H4 (cell line): ENCODE measurements at regions not wholly inside any gene's neighbourhood (a gene's known extent, or its start where the extent isn't known, plus 50 kb on each side); places are given as distances from the start of the nearest gene placed in this dataset.
"Not testable (repeated sequence)": the region's sequence is repeated elsewhere in the genome, so short reads cannot be mapped to it uniquely, and the experiment has no call there.

ENCODE experiments used
- DNase-seq: peaks from one replicate; pipeline ENCODE4 v3.0.0-alpha.2; 2015; ENCODE audit warnings: low spot score

DNA sequence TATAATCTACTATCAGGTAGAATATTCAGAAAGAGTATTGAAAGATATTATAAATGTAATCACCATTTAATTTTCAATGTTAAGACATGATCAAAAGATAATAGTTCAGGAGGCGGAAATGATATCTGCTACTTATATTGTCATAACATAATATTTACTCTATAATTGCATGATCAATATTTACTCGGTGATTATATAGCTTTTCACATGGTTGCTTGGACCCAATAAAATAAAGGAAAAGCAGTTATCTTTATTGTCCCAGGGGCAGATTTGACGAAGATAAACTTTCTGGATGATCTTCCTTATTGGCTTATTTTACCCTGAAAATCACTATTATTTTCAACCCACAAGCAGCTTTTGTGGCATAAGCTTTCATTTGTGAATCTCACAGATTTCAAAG, 350.4 kb downstream of the HACE1 start:
- no peak for DNase-seq

DNA sequence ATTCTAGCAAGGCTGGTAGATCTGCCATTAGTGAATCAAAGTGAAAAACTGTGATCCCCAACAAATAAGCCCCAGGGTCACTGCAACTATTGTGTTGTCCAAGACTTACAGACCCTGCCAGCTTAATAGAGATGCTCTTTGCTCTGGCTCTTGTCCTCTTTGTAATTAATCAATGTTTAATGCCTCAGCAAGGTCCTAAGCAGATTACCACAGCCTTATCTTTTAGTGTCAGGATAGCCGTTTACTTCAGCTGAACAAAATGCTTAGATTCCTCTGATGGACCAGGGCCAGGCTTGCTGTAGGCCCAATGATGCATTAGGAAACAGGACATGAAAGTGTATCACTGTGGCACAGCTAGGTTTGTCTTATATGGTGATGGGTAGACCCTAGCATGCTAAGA, 353.3 kb downstream of the HACE1 start:
- DNase-seq = no peak

DNA sequence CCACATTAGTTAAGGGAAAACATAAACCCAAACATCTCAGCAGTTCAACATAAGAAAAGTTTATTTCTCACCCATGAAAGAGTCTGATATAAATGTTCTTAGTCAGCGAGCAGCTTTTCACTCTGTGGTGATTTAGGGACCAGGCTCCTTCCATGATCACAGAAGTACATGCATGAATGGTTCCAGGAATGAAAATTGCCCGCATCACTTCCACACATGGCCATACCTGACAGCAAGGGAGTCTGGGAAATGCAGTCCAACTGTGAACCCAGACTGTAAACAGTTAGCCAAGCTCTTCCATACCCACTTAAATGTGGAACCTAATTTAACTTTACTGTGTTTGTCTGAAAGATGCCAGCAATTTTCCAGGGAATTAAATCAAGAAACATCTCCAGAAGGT, 353.9 kb downstream of the HACE1 start:
- peak; percentile 10 for DNase-seq

DNA sequence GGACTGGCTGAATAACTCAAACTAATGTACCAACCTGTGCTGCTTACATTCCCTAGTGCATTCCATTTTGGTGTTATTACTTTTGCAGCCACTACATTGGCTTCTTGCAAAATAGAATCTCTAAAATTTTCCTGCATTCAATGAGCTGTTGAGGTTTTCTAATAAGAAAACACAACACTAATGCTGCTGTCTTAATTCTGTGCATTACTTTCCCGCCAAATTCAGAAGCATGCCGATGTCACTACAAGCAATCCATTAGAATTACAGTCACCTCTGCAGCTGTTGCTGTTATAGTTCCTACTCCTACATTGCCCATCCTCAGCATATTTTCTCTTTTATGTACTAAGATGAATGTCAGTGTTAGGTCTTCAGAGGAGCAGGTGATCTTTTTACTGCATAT, 359.5 kb downstream of the HACE1 start:
- no peak for DNase-seq

DNA sequence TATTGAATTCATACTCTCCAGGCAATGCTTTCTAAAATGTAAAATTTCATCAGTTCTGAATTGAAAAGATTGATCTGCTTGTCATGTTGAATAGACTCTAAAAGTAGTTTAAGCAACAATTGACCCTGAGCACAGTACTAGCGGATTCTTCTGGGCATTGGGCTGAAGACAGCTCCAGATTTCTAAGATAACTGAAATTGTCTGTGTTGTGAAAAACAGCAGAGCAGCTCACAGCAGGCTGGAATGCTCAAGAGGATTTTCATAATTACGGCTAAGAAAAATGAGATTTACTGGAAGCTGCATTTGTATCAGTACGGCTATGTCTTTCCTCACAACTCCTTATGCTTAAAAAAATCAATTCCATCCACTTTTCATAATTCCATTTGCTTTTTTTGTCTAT, 373.7 kb downstream of the HACE1 start:
- DNase-seq = no peak

DNA sequence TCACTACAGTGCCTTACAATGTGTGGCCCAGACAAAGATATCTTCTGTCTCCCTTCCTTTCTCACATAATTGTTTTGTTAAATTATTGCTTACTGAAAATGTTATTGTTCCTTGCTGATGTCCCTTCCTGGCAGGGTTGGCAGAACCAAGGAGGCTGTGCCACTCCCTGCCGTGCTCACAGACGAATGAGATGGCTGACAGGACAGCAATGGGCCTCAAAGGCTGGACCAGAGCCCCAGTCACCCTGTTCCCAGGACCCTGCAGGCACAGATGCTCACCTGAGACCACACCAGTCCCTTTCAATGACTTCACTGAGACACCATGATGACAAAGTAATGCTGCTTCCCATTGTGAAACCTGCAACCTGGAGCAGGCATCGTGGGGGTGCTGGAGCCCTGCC, 375.1 kb downstream of the HACE1 start:
- no peak for DNase-seq

DNA sequence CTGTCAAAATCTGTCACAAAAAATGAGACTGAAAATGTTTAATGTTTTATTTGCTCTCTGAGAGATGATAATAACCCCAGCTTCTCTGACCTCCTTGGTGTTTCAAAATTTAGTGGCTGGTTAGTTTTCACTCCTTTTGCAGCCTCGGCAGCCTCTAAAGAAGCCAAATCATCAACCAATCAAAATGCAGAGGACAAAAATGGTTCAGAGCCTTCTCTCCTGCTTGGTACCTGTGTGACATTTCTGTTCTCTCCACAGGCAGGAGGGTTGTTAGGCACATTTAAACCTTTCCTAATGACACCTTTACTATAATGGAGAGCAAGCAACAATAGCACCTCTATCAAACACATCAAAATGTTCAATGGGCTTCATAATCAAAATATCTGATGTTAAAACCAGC, 375.5 kb downstream of the HACE1 start:
- no peak for DNase-seq

DNA sequence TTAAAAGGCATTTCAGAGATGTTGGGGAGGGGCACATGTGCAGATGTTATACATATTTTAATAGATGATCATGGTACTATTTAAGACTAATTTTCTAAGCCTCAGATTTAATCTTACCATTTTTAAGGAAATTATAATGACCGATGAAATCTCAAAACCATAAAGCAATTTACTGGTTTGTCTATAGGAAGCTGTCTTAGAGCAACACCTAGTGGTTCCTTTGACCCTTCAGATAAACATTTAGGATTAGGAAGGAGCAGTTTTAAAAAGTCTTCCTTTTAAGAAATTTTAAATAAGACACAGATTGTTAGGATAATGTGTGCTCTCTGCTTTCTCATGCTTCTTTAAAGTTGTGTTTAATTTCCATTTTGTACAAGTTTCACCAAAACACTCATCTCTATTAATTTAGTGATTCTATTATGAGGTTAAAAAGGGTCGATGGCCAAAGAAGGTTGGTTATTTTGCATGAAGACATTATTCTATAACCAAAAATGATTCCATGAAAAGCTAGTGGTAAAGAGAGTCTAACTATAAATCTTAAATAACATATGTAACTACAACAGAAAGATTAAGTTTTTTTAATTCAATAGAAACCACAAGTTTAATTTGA, 376.4 kb downstream of the HACE1 start:
- DNase-seq = peak; percentile 12

DNA sequence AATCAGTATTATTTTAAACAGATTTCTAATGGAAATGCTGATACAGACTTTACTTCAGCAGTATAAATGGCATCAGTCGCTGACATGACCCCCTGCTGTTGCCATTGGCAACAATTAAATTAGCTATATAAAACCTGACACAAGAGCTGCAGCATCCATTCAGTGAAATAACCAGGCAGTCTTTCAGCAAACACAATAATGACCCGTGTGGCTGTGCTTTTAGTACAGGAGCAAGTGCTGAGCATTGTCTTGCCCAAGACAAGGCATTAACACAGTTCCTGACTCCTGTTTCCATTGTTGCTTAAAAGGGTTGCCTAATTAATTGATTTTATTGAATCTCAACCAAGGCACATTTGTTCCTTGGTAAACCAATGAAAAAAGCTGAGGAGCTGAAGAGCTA, 382.1 kb downstream of the HACE1 start:
- DNase-seq = no peak

DNA sequence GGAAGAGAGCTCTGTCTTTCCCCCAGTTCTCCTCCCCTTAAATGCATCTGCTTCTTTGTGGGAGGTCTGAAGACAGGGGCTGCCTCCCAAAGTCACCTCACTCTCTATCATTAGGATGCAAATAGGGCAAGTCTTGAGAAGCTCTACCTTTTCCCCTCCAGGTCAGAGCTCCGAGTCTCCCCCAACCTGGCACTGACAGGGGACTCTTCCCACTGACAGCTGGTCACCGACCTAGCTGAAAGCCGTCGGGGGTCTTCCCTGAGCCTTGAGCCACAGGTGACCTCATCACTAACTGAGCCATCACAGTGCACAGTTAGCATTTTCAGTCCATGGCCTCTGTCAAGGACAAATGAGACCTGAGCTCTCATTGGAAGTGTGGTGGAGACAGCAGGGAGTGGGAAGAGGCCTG, 386.7 kb downstream of the HACE1 start:
- DNase-seq = no peak

DNA sequence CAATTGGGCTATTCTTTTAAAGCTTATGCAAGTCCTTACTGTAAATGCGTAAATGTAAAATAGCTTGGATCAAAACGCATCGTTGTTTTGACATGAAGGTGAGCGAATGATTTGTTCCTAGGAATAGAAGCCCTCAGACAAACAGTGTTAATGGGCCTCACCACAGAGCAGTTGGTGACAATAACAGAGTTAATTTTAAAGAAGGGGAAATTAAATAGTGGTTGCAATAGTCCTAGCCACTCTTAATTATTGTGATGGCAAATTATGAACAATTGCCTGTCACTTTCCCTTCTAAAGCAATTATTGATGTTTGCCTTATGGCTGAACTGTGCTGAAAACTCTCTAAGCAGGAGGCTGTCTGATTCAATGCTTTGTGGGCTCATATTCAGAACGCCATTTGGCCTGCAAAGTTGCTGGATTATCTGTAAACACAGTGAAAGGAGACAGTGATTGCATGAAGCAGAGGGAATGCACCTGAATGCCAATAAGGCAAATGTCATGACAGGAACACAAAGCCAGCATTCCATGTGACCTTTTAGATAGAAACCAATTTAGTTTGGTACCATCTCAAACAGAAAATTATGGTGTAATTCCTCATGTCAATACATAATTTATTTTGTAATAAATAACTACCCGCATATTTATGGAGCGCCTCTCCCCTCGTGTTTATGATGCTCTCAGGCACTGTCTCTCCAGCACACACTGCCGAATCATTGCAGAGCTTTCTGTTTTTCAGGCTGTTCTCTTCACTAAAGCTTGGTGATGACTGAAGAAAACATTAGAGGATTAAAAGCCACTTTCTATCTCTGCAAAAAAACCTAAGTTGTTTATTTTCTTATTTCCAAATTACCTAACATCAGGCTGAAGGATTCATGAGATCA, 387.5 kb downstream of the HACE1 start:
- DNase-seq = no peak

DNA sequence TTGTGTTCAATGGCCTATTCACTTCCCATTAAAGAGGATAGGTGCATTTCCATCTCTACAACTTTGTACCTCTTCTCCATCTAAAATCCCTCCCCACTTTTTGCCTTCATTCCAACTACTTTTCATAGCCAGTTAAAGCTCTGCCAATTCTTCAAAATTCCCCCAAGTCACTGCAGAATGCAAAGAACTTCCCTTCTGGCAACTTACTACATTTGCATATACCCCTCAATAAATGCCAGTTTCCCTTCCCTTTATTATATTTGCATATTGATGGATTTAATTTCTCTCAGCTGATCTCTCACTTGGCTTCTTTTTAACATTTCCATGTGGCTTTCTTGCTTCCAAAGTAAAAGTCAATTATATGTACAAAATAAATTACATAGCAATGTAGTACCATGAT, 393.4 kb downstream of the HACE1 start:
- DNase-seq = no peak

DNA sequence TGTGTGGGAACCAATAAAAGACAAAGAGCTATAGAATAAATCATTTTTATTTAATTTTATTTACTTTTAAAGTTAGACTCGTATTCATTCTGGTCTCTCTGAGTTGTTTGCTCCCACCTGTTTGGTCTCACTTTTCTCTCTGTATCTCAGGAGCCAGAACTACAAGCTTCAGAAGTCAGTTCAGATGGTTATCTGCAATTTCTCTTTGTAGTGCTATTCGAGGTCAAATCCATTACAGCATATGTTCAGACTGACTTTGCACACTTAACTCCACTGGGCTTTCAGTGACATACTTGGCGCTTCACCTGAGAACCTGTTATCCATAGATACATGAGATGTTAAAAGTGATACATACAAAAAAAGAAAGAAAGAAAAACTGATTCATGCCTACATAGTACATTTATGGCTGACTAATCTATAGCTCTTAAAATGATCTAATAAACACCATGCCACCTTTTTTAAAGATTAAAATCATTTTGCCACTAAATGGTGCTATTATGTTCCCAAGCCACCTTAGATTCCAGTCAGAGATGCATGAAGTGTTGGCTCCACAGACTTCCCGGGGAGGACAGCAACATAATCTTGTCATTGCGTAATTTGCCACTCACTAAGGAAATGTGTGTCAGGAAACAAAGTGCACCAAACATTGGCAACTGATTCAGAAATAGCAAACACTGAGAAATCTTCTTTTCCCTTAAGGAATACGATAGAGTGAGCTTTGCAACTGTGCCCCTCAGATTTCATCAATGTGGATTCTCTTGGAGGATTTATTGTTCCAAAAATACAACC, 396.7 kb downstream of the HACE1 start:
- no peak for DNase-seq

DNA sequence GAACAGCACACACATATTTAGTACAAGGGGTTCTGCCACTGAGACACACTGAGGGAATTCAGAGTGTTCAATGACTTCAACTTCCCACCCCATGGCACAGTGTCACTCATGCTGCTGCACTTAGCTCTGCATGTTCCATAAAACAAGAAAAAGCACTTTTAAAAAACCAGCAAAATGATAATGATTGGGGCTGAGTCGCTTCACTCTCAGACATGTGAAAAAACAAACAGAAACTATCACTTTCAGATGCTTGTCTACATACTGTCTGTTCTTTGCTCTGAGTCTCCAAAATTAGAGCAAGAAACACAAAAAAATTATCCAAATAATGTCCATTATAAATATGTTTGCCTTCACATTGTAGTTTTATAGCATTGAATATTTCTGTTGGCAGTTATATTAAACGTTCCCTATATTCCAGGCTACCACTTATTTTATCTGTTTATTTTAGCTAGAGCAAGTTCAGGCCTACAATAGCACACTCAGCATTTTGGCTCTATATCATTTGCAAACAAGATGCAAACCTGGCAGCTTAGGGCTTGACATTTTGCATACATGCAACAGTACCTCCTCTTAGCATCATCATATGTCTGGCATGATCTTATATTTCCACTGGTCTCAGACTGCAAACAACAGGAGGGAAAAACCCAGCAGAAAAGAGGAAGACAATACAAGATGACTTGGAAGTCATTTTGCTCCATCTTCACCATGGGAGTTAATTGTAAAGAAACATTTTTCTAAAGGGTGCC, 398.8 kb downstream of the HACE1 start:
- DNase-seq = no peak

DNA sequence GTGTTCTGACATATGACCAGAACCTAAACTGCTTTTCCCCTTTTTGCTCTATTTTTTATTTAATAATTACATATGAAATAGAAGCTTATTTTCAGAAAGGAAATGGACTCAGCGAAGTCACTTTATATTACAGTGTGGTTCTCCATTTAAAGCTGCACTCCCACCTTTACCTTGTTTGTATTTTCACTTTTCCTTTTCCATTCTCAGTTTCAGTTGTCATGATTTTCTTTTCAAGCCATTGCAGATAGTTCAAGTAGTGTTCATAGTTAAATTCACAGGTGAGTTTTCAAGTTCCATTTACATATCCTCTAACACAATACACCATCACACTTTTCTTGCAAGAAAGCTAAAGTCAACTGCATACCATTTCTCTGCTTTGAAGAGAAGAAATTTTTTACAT, 400.2 kb downstream of the HACE1 start:
- DNase-seq = no peak

DNA sequence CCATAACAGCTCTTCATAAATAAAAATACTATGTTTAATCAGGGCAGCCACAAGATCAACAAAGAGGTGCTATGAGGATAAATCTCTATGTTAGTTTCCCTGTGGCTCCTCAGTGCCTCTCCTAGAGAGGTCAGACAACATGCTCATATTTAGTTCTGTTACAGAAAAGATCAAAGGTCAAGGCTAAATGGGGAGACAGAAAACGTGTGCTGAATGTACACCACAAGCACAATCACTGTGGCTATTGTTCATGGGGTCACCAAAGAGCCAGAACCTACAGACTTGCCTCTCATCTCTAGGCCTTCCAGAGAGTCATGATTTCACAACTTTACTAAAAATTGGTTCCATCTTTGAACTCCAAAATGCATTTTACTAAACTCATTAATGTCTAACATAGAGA, 409.8 kb downstream of the HACE1 start:
- no peak for DNase-seq

DNA sequence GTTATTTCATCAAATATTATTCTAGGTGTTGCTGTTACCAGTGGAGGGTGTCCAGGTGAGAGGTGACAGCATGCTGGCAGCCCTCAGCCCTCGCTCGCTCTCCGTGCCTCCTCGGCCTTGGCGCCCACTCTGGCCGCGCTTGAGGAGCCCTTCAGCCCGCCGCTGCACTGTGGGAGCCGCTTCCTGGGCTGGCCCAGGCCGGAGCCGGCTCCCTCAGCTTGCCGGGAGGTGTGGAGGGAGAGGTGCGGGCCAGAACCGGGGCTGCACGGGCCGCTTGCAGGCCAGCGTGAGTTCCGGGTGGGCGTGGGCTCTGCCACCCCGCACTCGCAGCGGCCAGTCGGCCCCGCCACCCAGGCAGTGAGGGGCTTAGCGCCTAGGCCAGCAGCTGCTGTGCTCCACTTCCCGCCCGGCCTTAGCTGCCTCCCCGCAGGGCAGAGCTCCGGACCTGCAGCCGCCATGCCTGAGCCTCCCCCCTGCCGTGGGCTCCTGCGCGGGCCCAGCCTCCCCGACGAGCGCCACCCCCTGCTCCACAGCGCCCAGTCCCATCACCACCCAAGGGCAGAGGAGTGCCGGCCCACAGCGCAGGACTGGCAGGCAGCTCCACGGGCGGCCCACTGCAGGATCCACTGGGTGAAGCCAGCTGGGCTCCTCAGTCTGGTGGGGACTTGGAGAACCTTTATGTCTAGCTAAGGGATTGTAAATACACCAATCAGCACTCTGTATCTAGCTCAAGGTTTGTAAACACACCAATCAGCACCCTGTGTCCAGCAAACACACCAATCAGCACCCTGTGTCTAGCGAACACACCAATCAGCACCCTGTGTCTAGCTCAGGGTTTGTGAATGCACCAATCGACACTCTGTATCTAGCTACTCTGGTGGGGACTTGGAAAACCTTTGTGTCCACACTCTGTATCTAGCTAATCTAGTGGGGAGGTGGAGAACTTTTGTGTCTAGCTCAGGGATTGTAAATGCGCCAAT, 413.3 kb downstream of the HACE1 start:
- DNase-seq = not testable (repeated sequence)

DNA sequence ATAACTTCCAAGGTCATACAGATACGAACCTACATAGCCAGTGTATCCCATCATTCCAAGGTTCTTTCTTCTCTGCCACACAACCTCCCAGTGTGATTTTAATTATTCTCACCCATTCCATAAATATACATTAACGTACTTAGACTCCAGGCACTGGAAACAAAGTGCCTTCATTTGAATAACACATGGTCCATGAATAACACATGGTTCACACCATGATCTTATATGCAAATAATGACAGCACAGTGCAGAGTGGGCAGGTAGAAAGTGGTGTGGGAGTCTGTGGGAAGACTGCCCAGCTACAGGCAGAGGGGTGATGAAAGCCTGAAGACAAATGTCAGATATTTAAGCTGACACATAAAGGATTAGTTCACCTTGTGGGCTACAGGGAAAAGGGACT, 425.2 kb downstream of the HACE1 start:
- no peak for DNase-seq

DNA sequence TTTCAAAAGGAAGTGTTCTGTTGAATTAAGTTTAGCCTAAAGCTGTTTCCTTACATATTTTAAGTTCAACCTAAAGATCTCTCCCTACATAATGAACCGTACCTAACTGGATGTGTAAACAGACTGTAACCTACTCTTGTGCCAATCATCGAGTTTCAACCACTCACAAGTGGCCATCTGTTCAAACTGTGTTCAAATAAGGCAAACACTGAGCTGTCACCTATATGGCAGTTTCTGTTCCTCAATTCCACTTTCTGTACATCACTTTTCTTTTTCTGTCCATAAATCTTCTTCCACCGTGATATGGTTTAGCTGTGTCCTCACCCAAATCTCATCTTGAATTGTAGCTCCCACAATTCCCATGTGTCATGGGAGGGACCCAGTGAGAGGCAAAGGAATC, 428.6 kb downstream of the HACE1 start:
- DNase-seq = no peak

DNA sequence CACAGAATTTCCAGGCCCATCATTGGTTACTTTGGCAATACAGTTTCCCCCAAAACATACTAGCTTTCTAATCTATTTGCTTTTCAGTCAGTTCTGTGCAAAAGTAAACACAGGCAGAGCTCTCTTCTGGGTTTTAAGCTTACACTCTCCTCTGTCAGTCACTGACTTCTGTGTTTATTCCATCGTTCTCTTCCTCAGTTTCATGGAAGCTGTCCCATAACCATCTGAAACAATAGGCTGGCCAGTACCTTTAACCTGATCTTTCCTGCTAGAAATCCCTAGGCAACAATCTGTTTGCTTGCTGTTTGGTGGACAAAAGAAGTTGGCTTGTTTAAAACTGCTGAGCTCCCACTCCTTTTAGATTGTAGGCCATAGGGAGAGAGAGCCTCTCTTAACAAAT, 431.5 kb downstream of the HACE1 start:
- DNase-seq = no peak

DNA sequence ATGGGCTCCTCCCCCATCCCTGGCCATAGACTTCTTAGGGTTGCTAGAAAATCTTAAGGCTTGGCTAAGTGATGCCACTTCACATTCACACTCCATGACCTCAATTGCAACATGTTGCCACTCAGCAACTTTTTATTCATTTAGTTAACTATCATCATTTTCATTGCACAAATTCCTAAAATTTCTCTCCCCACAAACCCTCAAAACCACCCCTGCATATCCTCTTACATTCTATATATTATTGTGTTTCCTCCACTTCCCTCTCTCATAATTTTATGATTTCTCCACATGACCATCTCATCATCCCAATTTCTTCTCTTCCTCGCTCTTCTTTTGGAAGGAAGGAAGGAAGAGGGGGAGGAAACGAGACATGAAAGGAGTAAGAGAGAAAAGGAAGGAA, 436.0 kb downstream of the HACE1 start:
- DNase-seq = no peak
